Type B pancreatic cell (in vitro differentiated cells): ENCODE measurements at regions not wholly inside any gene's neighbourhood (a gene's known extent, or its start where the extent isn't known, plus 50 kb on each side); places are given as distances from the start of the nearest gene placed in this dataset.

Experiments
- DNase-seq: peaks from one replicate; pipeline ENCODE4 v3.0.0; 2021; ENCODE audit warnings: mixed read lengths; ENCODE audit not compliant: unreplicated experiment; ENCODE audit errors: extremely low spot score
- H3K27ac Mint-ChIP-seq: 2 replicates; pipeline ENCODE4 v1.8.0; 2021; ENCODE audit warnings: mild to moderate bottlenecking, mixed read lengths
- H3K27me3 Mint-ChIP-seq: 2 replicates; pipeline ENCODE4 v1.8.0; 2021; ENCODE audit warnings: mixed read lengths
- H3K36me3 Mint-ChIP-seq: 2 replicates; pipeline ENCODE4 v1.8.0; 2021; ENCODE audit warnings: mixed read lengths
- H3K4me1 Mint-ChIP-seq: one replicate; pipeline ENCODE4 v1.8.0; 2021; ENCODE audit warnings: mixed read lengths; ENCODE audit not compliant: unreplicated experiment
- H3K4me3 Mint-ChIP-seq: 2 replicates; pipeline ENCODE4 v1.8.0; 2021; ENCODE audit warnings: mild to moderate bottlenecking, mixed read lengths
- H3K9me3 Mint-ChIP-seq: 2 replicates; pipeline ENCODE4 v1.8.0; 2021; ENCODE audit warnings: mixed read lengths
- CTCF ChIP-seq: fragments of 200-600 bp; sonication (generic); conservative IDR thresholded peaks from 2 replicates; pipeline ENCODE4 v1.5.0; 2021; ENCODE audit warnings: antibody characterized with exemption, mild to moderate bottlenecking

- H3K27me3 Mint-ChIP-seq = no peaks in the 10 kb centered on the region
- H3K27ac Mint-ChIP-seq = no peak overlapping the region
- no peak for TF ChIP-seq CTCF
- DNase-seq = no peak
- H3K4me1 Mint-ChIP-seq = no peaks in the 10 kb centered on the region
- peaks cover 7% of the 10 kb centered on the region for H3K9me3 Mint-ChIP-seq
- no peak overlapping the region for H3K4me3 Mint-ChIP-seq
- no peaks in the 10 kb centered on the region for H3K36me3 Mint-ChIP-seq
These were observed 796.1 kb downstream of the TBL1XR1 start for GRCh38 chr3:176401211-176401610.

DNA sequence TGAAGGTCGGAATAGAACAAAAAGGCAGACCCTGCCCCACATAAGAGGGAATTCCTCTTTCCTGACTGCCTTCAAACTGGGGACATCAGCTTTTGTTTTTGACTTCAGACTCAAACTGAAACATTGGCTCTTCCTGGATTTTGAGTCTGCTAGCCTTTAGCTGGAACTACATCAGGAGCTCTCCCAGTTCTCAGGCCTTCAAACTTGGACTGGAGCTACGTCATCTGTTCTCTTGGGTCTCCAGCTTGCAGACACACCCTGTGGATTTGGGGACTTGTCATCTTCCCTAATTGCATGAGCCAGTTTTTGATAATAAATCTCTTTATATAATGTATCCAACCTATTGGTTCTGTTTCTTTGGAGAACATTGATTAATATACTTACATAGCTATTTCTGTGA, 798.1 kb downstream of the TBL1XR1 start:
- H3K27me3 Mint-ChIP-seq = no peaks in the 10 kb centered on the region
- no peaks in the 10 kb centered on the region for H3K4me1 Mint-ChIP-seq
- no peaks in the 10 kb centered on the region for H3K36me3 Mint-ChIP-seq
- H3K27ac Mint-ChIP-seq = no peak overlapping the region
- TF ChIP-seq CTCF = no peak
- H3K4me3 Mint-ChIP-seq = no peak overlapping the region
- H3K9me3 Mint-ChIP-seq = peaks cover 11% of the 10 kb centered on the region
- no peak for DNase-seq

DNA sequence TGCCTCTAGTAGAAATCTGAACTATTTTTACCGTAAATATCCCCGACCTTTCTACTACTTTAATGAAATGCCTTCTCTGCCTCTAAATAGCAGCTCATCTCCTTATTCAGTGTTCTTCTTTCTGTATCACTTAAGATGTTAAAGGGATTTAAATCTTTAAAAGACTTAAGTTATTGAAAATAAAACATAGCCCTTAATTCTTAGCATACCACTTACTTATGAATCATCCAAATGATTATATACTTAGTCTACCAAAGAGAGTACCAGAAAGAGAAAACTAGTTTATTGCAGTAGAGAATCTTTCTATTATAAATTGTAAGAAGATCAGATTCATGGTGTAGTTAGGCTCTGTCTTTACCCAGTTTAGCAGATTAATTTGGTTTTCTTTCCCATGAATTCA, 802.0 kb downstream of the TBL1XR1 start:
- Mint-ChIP-seq H3K36me3 (no peaks in the 10 kb centered on the region), H3K4me3 (no peak overlapping the region), H3K27me3 (no peaks in the 10 kb centered on the region), H3K4me1 (no peaks in the 10 kb centered on the region), H3K9me3 (peaks cover 11% of the 10 kb centered on the region), H3K27ac (no peak overlapping the region)
- TF ChIP-seq CTCF = no peak
- no peak for DNase-seq

DNA sequence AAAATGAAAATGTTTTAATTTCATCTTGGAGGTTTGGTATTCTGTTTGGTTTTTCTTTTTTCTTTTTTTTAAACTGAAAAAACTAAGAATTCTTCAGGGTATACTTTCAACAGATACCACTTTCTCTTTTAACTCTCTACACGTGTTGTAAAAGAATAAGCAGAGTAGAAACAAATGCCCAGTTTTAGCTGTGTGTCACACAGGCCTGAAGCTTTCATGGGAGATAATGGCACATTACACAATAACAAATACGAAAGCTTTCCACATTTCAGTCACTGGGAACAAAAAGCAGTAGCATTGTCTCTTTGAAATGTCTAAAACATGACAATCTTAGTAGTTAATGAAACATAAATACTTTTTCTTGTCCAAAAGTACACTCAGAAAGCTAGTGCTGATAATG, 818.5 kb downstream of the TBL1XR1 start:
- H3K27ac Mint-ChIP-seq = no peak overlapping the region
- DNase-seq = no peak
- TF ChIP-seq CTCF = no peak
- H3K9me3 Mint-ChIP-seq = no peaks in the 10 kb centered on the region
- H3K36me3 Mint-ChIP-seq = no peaks in the 10 kb centered on the region
- no peaks in the 10 kb centered on the region for H3K4me1 Mint-ChIP-seq
- H3K27me3 Mint-ChIP-seq = no peaks in the 10 kb centered on the region
- no peak overlapping the region for H3K4me3 Mint-ChIP-seq

GRCh38 chr3:176376531-176376930, 820.8 kb downstream of the TBL1XR1 start:
- H3K4me3 Mint-ChIP-seq = no peak overlapping the region
- H3K9me3 Mint-ChIP-seq = no peaks in the 10 kb centered on the region
- H3K27ac Mint-ChIP-seq = no peak overlapping the region
- no peaks in the 10 kb centered on the region for H3K27me3 Mint-ChIP-seq
- no peak for TF ChIP-seq CTCF
- H3K36me3 Mint-ChIP-seq = no peaks in the 10 kb centered on the region
- H3K4me1 Mint-ChIP-seq = no peaks in the 10 kb centered on the region
- no peak for DNase-seq

DNA sequence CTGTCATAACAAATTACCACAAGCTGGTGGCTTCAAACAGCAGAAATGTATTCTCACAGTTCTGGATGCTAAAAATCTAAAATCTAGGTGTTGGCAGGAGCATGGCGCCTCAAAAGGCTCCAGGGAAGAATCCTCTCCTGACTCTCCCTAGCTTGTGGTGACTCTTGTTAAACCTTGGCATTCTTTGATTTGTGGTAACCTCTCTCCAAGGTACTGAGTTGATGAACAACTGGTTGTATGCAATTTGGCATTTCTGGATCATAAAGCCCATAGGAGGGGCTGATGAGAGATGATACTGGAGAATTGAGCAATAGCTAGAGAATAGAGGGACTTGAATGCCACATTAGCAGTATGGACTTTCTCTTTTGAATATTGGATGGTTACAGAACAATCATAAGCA, 821.8 kb downstream of the TBL1XR1 start:
- Mint-ChIP-seq H3K27me3 (no peaks in the 10 kb centered on the region), H3K27ac (no peak overlapping the region), H3K36me3 (no peaks in the 10 kb centered on the region), H3K4me3 (no peak overlapping the region), H3K9me3 (no peaks in the 10 kb centered on the region), H3K4me1 (no peaks in the 10 kb centered on the region)
- TF ChIP-seq CTCF = no peak
- no peak for DNase-seq
